HFFc6 (cell line): ENCODE measurements at regions not wholly inside any gene's neighbourhood (a gene's known extent, or its start where the extent isn't known, plus 50 kb on each side); places are given as distances from the start of the nearest gene placed in this dataset.

Experiments used
- DNase-seq: peaks from one replicate; pipeline ENCODE4 v3.0.0-alpha.2; 2018
- H3K27ac Mint-ChIP-seq: 2 replicates; pipeline ENCODE4 v1.8.0; 2020; ENCODE audit warnings: mild to moderate bottlenecking, mixed read lengths
- H3K27me3 Mint-ChIP-seq: 2 replicates; pipeline ENCODE4 v1.8.0; 2021; ENCODE audit warnings: mild to moderate bottlenecking, moderate library complexity, mixed read lengths; ENCODE audit not compliant: insufficient read depth
- H3K36me3 Mint-ChIP-seq: 2 replicates; pipeline ENCODE4 v1.8.0; 2021; ENCODE audit warnings: low read depth, mixed read lengths
- H3K4me1 Mint-ChIP-seq: 2 replicates; pipeline ENCODE4 v1.8.0; 2020; ENCODE audit warnings: low read depth, mixed read lengths
- H3K4me3 Mint-ChIP-seq: 2 replicates; pipeline ENCODE4 v1.8.0; 2020; ENCODE audit warnings: mild to moderate bottlenecking, moderate library complexity, mixed read lengths
- H3K9me3 Mint-ChIP-seq: 2 replicates; pipeline ENCODE4 v1.8.0; 2020; ENCODE audit warnings: mild to moderate bottlenecking, mixed read lengths
- TF ChIP-seq, protein P1 (sequence below): fragments of 200-600 bp; sonication (generic); IDR thresholded peaks from 2 replicates; pipeline ENCODE4 v1.5.0; 2021; ENCODE audit warnings: antibody characterized with exemption, mild to moderate bottlenecking

GRCh38 chr1:244106837-244107493, 55.9 kb downstream of the ZBTB18 start:
- Mint-ChIP-seq H3K36me3 (0 out of 2 replicates have a peak, but pooled peaks cover 6% of the 10 kb centered on the region), H3K27ac (no peak overlapping the region), H3K4me1 (peaks cover 41% of the 10 kb centered on the region), H3K27me3 (no peaks in the 10 kb centered on the region; the same call in 1 of the 2 replicates), H3K4me3 (no peak overlapping the region), H3K9me3 (no peaks in the 10 kb centered on the region)
- no peak for DNase-seq
- TF ChIP-seq, protein P1, sequence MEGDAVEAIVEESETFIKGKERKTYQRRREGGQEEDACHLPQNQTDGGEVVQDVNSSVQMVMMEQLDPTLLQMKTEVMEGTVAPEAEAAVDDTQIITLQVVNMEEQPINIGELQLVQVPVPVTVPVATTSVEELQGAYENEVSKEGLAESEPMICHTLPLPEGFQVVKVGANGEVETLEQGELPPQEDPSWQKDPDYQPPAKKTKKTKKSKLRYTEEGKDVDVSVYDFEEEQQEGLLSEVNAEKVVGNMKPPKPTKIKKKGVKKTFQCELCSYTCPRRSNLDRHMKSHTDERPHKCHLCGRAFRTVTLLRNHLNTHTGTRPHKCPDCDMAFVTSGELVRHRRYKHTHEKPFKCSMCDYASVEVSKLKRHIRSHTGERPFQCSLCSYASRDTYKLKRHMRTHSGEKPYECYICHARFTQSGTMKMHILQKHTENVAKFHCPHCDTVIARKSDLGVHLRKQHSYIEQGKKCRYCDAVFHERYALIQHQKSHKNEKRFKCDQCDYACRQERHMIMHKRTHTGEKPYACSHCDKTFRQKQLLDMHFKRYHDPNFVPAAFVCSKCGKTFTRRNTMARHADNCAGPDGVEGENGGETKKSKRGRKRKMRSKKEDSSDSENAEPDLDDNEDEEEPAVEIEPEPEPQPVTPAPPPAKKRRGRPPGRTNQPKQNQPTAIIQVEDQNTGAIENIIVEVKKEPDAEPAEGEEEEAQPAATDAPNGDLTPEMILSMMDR, result no peak

DNA sequence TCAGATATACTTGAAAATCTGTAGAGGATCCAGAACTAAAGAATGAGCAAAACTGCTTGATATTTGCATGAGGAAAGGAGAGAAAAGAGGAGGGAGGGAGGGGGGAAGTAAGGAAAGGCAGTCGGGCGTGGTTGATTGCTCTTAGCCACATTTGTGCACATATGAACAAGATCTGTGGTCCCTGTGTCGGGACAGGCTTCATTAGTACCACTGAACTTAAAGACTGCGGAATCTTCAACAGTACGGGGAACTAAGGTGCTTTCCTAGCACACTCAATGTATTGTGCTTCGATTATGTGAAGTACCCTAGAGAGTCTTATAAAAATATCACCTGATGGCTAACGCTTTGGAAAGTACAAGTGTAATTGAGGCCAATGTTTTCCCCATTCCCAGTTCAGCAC, 59.9 kb downstream of the ZBTB18 start:
- H3K36me3 Mint-ChIP-seq, result 0 out of 2 replicates have a peak, but pooled peaks cover 6% of the 10 kb centered on the region
- H3K4me1 Mint-ChIP-seq, result peaks cover 47% of the 10 kb centered on the region
- TF ChIP-seq, protein P1, result no peak
- H3K4me3 Mint-ChIP-seq, result no peak overlapping the region
- H3K27me3 Mint-ChIP-seq, result no peaks in the 10 kb centered on the region
- DNase-seq, result no peak
- no peak overlapping the region for H3K27ac Mint-ChIP-seq
- H3K9me3 Mint-ChIP-seq, result no peaks in the 10 kb centered on the region

GRCh38 chr1:244112041-244112440, 61.0 kb downstream of the ZBTB18 start:
- Mint-ChIP-seq H3K4me1 (peaks cover 53% of the 10 kb centered on the region), H3K9me3 (no peaks in the 10 kb centered on the region), H3K27me3 (no peaks in the 10 kb centered on the region), H3K36me3 (peaks cover 10% of the 10 kb centered on the region; the same call in 1 of the 2 replicates), H3K4me3 (peak overlapping the region; percentile 1; the same call in 1 of the 2 replicates), H3K27ac (peak overlapping the region; percentile 78)
- DNase-seq, result no peak
- TF ChIP-seq, protein P1, result no peak

- Mint-ChIP-seq H3K27ac (peak overlapping the region; percentile 78), H3K27me3 (no peaks in the 10 kb centered on the region), H3K36me3 (peaks cover 10% of the 10 kb centered on the region; the same call in 1 of the 2 replicates), H3K4me1 (peaks cover 59% of the 10 kb centered on the region), H3K4me3 (peak overlapping the region; percentile 8; the same call in 1 of the 2 replicates), H3K9me3 (no peaks in the 10 kb centered on the region)
- TF ChIP-seq, protein P1, result no peak
- peak; percentile 85 for DNase-seq
Observed at GRCh38 chr1:244112636-244113035, 61.6 kb downstream of the ZBTB18 start.

DNA sequence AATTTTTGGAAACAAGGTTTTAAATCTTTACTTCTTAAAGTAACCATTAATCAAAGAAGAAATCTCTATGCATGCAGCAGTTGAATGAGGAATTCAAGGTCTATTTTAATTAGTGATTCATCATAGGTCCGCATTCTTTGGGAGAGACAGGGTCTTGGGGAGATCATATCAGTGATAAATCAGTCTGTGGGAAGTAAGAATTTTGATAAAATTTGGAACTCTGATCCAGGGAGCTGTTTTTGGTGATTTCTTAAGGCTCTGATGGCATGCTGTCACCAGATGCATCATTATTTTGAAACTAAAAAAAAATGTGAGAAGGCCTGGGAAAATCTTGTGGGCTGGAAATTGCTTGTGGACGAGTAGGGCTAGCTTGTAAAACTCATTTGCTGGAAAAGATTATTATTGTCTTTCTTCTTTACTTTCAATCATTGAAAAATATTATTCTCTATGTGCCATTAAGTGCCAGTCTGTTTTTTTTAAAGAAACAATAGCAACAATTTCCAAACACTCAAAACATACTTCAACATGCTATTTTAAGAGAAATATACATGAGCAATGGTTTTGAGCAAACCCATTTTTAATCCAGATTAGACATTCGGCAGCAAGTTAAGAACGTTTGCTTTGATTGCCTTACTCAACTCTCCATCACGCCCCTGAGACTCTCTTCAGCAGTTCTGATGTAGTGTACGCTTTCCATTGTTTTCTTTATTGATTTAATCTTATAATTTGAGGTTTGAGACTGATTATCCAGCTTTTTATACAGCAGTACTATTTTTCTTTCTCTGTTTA, 62.6 kb downstream of the ZBTB18 start:
- peak overlapping the region; percentile 78 for H3K27ac Mint-ChIP-seq

More for the DNA sequence above, 62.6 kb downstream of the ZBTB18 start:
- no peaks in the 10 kb centered on the region; the same call in 1 of the 2 replicates for H3K27me3 Mint-ChIP-seq
- peak overlapping the region; percentile 57 for H3K4me3 Mint-ChIP-seq
- H3K36me3 Mint-ChIP-seq, result peaks cover 10% of the 10 kb centered on the region; the same call in 1 of the 2 replicates
- peak; percentile 91 for DNase-seq
- TF ChIP-seq, protein P1, result no peak
- no peaks in the 10 kb centered on the region for H3K9me3 Mint-ChIP-seq
- H3K4me1 Mint-ChIP-seq, result peaks cover 66% of the 10 kb centered on the region
